NCI-H460 (cell line): ENCODE measurements at regions not wholly inside any gene's neighbourhood (a gene's known extent, or its start where the extent isn't known, plus 50 kb on each side); places are given as distances from the start of the nearest gene placed in this dataset.
"Not testable (repeated sequence)": the region's sequence is repeated elsewhere in the genome, so short reads cannot be mapped to it uniquely, and the experiment has no call there.

Experiments used
- DNase-seq: peaks from one replicate; pipeline ENCODE4 v3.0.0-alpha.2; 2016; ENCODE audit warnings: low read depth; ENCODE audit errors: extremely low read depth

DNA sequence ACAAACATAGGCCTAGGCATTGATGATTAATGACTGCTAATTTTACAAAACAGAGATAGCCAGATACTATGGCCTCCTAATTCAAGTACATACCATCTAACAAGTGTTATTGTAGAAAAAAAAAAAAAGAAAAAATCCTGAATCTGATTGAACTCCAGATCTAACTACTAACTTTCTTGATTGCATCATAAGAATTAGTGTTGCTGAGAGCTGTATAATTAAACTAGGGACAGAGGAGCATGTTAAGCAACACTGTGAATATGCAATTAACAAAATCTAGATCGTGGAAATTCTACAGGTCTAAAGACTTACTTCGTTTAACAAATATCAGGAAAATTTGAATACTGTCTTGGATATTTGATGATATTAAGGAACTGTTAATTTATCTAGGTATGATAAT is 208.3 kb upstream of the ZNF608 start:
- DNase-seq, result no peak

DNA sequence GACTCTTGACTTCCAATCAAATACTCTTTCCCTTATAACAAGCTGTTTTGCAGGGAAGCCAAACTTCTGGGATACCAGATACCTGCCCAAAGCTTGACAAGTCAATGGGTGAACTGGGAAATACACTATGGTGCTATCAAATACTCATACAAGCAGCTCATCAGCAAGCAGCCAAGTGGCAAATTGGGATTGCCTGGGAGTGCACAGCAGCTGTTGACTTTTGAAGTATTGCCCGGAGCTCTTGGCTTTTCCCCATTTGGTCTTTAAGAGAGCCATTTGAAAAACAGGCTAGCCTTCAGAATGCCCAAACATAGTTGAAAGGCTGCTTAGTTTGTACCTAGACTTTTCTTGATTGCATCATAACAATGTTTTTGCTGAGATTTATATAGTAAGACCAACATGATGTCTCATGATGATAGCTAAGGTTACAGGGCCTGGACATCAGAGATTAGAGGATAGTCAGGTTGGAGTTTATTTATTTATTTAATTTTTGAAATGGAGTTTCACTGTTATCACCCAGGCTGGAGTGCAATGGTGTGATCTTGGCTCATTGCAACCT is 210.1 kb upstream of the ZNF608 start:
- DNase-seq, result no peak

DNA sequence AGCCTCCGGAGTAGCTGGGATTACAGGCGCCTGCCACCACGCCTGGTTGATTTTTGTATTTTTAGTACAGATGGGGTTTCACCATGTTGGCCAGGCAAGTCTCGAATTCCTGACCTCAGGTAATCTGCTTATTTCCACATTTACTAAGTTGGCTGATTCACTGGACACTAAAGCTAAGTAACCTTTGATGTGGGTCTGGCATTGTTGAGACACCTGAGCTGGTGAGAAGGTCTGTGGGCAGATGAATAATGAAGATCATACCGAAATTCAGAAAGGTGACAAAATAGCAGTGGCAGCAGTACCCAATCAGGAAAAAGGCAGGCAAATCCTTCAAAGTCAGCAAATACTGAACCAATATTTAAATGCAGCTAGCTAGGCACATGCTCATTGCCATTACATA is 210.6 kb upstream of the ZNF608 start:
- no peak for DNase-seq

DNA sequence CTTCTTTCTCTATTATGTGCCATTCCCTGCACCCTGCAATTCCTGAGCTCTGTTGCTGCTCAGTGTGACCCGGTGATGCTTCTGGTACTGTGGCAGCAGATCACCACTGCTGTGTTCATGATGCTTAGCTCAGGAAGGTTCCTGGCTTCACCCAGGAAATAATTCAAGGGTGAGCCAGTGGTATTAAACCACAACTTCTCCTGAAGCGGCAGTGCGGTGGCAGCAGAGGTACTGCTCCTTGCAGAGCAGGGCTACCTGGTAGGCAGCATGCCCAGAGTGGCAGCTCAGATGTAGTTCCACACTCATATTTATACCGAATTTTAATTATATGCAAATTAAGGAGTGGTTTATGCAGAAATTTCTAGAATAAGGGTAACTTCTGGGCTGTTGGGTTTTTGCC is 213.8 kb upstream of the ZNF608 start:
- no peak for DNase-seq

DNA sequence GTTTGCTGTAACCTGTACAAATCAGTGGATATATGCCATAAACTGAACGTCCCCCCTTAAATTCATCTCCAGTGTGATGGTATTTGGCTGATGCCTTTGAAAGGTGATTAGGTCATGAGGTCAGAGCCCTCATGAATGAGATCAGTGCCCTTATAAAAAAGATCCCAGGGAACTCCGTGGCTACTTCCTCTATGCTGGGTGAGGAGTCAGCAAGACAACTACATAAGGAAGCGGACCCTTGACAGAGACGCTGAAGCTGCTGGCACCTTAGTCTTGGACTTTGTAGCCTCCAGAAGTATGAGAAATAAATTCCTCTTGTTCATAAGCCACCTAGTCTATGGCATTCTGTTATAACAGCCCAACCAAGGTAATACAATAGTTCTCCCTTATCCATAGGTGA is 215.1 kb upstream of the ZNF608 start:
- no peak for DNase-seq

DNA sequence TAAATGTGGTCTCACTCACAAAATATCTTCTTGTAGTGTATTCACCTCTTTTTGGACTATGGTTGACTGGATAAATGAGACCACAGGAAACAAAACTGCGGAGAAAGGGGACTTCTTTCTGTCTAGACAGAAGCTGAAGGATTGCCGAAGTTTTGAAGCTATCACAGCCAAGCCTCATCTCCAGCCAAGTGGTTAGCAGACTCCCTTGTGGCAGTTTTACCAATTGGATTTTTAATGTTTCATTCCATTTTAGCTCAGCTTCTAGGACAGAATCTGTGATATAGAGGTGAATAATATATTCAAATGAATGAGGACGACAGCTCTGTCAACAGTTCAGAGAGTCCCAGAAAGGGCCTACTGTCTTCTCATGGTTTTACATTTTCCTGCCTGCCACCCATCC is 215.7 kb upstream of the ZNF608 start:
- DNase-seq, result no peak

DNA sequence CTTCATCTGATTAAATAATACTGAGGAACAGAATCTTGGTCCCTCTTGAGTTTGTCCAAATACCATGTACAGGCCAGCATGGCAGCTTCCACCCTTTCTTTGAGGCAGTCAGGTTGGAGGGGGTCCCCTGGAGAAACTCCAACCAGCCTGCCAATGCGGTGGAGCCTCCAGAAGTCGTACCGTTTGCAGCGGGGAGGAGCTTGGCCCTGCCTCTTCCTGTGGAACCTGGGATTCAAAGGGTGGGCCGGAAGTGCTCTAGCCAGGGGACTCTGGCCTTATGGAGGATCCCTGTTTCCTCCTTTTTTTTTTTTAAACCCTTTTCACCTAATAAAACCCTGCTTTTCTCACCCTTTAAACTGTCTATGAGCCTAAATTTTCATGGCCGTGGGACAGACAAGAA is 216.3 kb upstream of the ZNF608 start:
- DNase-seq, result no peak

DNA sequence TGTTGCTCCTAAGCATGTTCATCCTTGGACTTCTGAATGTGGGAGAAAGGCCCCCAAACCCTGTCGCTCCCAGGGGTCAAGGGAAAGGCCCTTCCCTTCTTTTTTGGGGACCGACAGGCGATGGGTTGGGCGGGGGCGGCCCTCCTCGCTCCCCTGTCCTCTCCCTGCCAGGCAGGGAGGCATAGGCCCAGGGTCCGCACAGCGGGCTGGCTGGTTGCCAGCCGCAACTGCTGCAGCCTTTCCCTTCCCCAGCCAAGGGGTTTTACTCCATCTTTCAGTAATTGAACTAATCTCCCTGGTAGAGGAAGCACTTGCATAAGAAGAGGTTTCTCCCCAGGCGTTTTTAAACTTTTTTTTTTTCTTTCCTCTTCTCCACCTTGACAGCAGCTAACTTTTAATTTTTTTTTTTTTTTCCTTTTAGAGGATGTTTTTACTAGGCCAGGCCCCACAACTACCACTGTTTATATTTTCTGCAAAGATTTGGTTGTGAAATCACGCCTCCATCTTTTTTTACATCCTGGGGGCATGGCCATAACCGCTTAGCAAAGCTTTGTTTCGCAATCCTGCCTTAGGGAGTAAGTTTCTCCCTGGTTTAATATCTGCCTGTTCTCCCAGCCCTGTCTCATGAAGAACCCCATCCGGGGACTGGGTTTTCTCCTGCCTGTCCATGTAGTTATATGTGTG is 216.9 kb upstream of the ZNF608 start:
- peak; percentile 45 for DNase-seq

DNA sequence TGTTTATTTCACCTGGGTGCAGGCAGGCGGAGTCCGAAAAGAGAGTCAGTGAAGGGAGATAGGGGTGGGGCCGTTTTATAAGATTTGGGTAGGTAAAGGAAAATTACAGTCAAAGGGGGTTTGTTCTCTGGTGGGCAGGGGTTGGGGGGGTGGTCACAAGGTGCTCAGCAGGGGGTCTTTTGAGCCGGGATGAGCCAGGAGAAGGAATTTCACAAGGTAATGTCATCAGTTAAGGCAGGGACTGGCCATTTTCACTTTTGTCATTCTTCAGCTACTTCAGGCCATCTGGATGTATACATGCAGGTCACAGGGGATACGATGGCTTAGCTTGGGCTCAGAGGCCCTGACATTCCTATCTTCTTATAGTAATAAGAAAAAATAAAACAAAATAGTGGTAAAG is 220.3 kb upstream of the ZNF608 start:
- DNase-seq, result not testable (repeated sequence)

DNA sequence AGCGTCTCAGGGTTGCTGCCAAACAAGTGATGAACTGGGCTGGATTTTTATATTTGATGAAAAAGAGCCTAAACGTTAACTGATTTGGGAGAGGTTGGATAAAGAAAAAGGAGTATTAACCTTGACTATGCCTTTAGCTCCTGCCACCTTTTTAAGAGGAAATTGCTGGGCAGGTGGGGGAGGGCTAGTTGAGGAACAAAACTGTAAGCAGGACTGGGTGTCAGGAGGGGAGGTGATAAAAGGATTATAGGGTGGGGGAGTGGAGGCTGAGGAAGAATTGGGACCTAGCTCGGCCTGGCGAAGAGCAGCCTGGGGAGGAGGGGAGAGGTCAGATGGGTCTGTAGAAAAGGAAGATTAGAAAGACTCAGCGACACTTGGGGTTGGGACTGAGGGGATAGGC is 223.9 kb upstream of the ZNF608 start:
- DNase-seq, result not testable (repeated sequence)

DNA sequence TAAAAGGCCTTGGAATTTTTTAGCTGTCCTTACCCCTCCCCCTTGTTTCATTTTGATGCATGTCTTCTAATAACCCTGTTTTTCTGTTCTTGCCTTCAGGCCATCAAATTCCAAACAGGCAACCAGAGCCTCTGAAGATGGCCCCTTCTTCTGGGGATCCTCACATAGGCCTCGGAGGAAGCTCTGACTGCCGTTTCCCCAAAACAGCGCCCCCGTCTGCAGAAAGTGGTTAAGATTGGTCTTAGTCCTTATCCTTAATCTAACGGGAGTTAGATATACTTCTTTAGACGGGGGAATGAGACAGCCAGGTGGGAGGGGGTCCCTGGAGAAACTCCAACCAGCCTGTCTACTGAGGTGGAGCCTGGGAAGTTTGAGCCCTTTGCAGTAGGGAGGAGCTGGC is 226.3 kb upstream of the ZNF608 start:
- DNase-seq, result no peak

DNA sequence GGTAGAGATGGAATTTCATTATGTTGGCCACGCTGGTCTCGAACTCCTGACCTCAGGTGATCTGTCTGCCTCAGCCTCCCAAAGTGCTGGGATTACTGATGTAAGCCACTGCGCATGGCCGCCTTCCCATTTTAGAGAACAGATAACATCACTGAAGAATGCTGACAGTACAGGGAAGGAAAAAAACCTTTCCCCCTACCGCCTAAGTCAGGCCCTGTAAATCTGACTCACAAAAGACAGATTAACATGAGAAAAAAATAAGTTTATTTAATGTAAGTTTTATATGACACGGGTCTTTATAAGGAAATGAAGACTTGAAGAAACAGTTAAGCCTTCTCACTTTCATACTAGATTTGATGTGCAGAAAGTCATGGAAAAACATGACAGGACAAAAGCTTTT is 227.2 kb upstream of the ZNF608 start:
- no peak for DNase-seq

DNA sequence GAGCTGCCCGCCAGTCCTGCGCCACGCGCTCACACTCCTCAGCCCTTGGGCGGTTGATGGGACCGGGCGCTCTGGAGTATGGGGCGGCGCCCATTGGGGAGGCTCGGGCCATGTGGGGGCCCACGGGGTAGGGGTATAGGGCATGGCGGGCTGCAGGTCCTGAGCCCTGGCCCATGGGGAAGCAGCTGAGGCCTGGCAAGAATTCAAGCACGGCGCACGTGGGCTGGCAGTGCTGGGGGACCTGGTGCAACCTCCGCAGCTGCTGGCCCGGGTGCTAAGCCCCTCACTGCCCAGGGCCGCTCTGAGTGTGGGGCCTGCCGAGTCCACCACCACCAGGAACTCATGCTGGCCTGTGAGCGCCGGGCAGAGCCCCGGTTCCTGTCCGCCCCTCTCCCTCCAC is 229.6 kb upstream of the ZNF608 start:
- no peak for DNase-seq

DNA sequence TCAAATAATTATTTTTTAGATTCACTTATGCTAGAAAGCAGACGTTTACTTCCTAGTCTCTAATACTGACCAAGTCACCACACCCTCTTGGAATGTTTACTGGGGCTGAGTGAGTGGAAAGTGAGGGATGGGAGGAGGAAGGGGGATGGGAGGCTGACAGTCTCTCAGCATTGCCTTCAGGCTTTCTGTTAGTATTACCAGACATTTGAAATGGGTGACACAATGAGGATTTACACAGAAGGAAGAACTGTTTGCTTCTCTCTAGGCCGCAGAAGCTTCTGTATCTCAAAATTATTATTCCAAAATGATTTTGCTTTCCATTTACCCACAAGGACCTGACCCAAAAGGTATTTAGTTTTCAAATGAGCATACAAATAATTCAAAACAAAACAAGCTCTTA is 232.8 kb upstream of the ZNF608 start:
- DNase-seq, result peak; percentile 55

DNA sequence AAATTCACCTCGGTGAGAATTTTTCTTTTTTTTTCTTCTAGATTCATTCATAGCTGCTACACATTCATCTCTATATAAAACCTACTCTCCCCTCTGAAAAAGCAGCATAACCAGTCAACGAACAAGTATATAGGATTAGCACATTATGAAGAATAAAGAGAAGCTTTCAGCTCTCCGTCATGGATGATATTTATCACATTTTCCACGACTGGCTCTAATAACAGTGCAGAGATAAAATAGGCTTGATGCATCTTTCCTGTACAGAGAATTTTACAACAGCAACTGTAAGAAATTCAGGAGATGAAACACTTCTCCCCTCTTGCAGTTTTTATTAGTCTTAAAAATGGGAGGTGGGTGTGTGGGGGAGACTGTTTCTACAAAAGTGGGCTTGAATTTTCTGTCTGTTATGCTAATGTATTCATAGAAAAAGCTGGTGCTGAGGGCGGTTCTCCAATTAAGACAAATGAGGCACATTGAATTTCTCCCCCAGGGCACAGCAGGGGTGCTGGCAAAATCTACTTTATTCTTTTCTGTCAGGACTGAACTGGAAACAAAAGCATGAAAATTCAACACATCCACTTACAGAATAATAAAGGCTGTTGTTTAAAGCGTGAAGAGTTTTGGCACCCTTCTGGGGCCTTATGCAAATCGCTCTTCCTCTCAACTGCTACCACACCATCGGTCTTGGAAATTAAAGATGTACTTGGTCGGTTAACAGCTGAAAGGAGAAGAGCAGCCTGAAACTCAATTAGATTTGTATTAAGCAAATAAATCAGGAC is 233.9 kb upstream of the ZNF608 start:
- no peak for DNase-seq

DNA sequence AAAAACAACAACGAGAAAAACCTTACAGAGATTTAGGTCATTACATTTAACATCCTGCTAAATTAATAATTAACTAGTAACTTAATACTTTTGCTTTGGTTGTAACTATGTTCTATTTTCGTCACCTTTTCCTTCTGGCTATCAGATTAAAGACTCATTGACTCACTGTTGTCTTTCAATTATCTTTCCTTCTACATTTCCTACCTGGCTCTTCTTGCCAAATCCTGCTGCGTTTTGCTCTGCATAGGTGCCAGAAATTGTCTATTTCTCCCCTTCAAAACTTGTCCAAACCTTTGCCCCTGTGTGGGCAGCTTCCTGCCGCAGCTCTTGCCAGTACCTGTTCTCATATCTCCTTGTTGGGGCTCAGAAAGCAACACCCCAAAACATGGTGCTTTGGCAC is 235.5 kb upstream of the ZNF608 start:
- no peak for DNase-seq

DNA sequence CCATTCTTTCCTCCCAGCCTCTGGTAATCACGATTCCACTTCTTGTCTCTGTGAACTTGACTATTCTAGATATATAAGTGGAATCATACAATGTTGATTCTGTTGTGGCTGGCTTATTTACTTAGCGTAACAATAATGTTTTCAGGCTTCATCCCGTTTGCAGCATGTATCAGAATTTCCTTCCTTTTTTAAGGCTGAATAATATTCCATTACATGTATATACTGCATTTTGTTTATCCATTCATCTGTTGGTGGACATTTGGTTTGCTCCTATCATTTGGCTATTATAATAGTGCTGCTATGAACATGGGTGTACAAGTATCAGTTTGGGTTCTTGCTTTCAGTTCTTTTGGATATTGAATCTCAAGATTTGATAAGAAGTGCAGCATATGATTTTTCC is 239.7 kb upstream of the ZNF608 start:
- no peak for DNase-seq

DNA sequence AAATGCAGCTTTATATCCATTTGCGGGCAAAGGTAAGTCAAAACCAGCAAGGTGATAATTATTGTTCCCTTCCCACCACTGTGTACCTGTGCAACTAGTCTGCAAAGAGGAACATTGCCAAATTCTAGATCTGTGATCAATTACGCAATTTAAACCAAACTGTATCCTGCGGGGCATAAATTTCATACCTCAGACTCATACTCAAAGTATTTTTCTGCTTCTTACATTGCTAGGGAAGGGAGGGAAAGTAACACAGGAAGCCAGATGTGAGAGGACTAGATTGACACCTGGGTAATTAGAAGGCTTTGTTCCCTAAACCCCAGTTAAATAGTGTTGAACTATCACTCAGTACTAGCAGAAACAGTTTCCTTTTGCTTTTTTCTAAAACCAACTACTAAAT is 240.2 kb upstream of the ZNF608 start:
- DNase-seq, result no peak

DNA sequence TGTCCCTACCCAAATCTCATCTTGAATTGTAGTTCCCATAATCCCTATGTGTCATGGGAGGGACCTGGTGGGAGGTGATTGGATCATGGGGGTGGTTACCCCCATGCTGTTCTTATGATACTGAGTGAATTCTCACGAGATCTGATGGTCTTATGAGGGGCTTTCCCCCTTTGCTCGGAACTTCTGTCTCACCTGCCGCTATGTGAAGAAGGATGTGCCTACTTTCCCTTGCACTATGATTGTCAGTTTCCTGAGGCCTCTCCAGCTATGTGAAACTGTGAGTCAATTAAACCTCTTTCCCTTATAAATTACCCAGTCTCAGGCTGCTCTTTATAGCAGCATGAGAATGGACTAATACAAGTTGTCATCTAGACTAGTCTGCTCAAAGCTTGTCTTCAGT is 241.3 kb upstream of the ZNF608 start:
- not testable (repeated sequence) for DNase-seq

DNA sequence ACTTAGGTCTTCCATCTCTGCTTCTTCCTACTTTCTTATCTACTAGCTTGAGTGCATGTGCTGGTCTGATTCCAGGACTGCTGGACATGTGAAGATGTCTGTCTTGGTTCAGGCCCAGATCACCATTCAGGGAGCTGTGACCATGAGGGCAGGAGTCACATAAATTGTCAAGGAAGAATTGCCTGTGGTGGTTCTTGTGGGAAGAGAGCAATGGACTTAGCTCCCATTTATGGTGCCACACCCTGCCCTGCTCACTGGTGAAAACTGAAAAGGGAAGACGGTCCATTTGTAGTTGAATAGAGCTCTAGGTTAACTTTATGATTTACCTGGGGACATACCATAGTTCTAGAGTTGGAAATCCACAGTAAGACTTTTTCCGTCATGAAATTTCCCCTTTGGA is 244.3 kb upstream of the ZNF608 start:
- no peak for DNase-seq

DNA sequence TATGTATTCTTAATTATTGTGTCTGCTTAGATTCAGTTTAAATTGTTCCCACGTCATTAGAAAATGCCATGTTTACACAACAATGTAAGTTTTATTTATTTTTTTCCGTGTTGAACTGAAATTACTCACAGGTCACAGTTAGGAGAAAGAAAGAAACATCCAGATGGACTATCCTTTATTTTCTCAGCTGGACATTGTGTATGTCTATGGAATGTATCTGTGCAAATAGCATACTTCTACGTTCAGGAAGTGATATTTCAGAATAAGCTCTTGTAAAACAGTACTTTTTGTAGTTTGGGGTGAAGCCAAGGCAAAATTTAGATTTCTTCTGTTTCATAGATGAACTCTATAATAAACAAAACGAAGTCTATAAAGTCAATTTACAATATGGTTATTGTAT is 249.0 kb upstream of the ZNF608 start:
- peak; percentile 65 for DNase-seq

DNA sequence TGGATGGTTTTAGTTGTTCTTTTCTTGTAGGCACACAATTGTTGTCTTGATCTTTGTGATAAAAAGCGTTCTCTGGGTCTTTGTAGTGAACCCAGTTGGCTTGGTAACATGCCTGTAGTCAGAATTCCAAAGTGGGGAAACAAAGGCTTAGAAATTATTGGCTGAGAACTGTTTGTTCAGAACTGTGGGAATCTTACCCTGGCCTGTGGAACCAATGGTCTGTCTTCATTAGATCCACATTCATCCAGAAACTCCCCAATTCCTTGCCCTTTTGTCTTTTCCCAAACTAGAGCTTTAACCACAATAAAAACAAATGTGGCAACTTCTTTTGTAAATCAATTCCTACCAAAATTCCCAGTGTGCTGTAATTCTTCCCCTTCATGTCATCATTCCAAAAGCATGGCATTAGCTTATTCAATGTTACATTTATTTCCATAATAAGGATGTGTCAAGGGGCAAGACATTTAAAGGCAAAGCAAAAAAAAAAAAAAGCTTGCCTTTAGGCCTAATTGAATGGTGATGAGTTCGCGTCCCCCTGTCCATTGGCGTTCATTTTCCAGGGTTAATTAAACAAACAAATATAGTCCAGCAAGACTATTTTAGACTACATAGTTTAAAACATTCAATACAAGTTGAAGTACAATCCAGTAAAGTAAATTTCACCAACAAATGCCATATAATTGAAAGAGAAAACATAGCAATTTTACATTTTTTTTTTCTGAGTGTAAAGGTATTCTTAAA is 249.8 kb upstream of the ZNF608 start:
- DNase-seq, result no peak
